Adrenal gland (tissue), 5 donors: ENCODE measurements at regions not wholly inside any gene's neighbourhood (a gene's known extent, or its start where the extent isn't known, plus 50 kb on each side); places are given as distances from the start of the nearest gene placed in this dataset.

Experiments
- POLR2A ChIP-seq, 2 donors: fragments of 450-650 bp; IDR thresholded peaks; one replicate each; pipeline ENCODE4 v1.6.1; 2017; ENCODE audit warnings: antibody characterized with exemption in 2 of 2, mild to moderate bottlenecking in 2 of 2, moderate library complexity in 1 of 2
- TF ChIP-seq, protein P1 (sequence below), 6 experiments: fragments of 450-650 bp in 4 of 6; fragments of 200-600 bp in 2 of 6; sonication (generic) in 1 of 6; IDR thresholded peaks; 1 replicate in 5 of 6; 2 replicates in 1 of 6; pipeline versions ENCODE4 v1.5.1 to v1.8.0; 2016 to 2021; ENCODE audit warnings: antibody characterized with exemption in 6 of 6, mild to moderate bottlenecking in 2 of 6, moderate library complexity in 1 of 6
- donor health status: DM: no; HTN: no; CAD: no.

GRCh38 chr2:59997371-59997770 lies 556.1 kb downstream of the BCL11A start:
- TF ChIP-seq, protein P1, sequence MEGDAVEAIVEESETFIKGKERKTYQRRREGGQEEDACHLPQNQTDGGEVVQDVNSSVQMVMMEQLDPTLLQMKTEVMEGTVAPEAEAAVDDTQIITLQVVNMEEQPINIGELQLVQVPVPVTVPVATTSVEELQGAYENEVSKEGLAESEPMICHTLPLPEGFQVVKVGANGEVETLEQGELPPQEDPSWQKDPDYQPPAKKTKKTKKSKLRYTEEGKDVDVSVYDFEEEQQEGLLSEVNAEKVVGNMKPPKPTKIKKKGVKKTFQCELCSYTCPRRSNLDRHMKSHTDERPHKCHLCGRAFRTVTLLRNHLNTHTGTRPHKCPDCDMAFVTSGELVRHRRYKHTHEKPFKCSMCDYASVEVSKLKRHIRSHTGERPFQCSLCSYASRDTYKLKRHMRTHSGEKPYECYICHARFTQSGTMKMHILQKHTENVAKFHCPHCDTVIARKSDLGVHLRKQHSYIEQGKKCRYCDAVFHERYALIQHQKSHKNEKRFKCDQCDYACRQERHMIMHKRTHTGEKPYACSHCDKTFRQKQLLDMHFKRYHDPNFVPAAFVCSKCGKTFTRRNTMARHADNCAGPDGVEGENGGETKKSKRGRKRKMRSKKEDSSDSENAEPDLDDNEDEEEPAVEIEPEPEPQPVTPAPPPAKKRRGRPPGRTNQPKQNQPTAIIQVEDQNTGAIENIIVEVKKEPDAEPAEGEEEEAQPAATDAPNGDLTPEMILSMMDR (IDR thresholded peaks at IDR 0.05) = no peak
- TF ChIP-seq POLR2A (IDR thresholded peaks at IDR 0.05) = no peak
